AG09309 (cell line): ENCODE measurements at regions not wholly inside any gene's neighbourhood (a gene's known extent, or its start where the extent isn't known, plus 50 kb on each side); places are given as distances from the start of the nearest gene placed in this dataset.
"Not testable (repeated sequence)": the region's sequence is repeated elsewhere in the genome, so short reads cannot be mapped to it uniquely, and the experiment has no call there.

ENCODE experiments used
- DNase-seq: peaks from one replicate; pipeline ENCODE4 v3.0.0-alpha.2; 2010; ENCODE audit warnings: low read depth
- H3K4me3 ChIP-seq: 2 replicates; pipeline ENCODE4 v1.5.1; 2011; ENCODE audit warnings: mild to moderate bottlenecking, low read depth, low read length, moderate library complexity; ENCODE audit not compliant: control insufficient read depth
- CTCF ChIP-seq: IDR thresholded peaks from 2 replicates; pipeline ENCODE4 v1.5.1; 2011; ENCODE audit warnings: mild to moderate bottlenecking, low read depth, low read length, inconsistent platforms; ENCODE audit not compliant: insufficient read depth, control insufficient read depth; ENCODE audit errors: missing control alignments

GRCh38 chr2:16088802-16089112 lies 148.4 kb downstream of the MYCN start:
- TF ChIP-seq CTCF, result no peak
- DNase-seq, result no peak
- no peak overlapping the region for H3K4me3 ChIP-seq

GRCh38 chr2:16088035-16088801 lies 147.9 kb downstream of the MYCN start:
- TF ChIP-seq CTCF, result no peak
- no peak overlapping the region for H3K4me3 ChIP-seq
- DNase-seq, result no peak

GRCh38 chr2:16086136-16086535 lies 145.8 kb downstream of the MYCN start:
- not testable (repeated sequence) for H3K4me3 ChIP-seq, DNase-seq

- no peak overlapping the region for H3K4me3 ChIP-seq
- TF ChIP-seq CTCF, result no peak
- DNase-seq, result no peak
These were observed 144.7 kb downstream of the MYCN start for GRCh38 chr2:16085073-16085472.

- DNase-seq, result no peak
- no peak for TF ChIP-seq CTCF
- H3K4me3 ChIP-seq, result no peak overlapping the region
These were observed 143.9 kb downstream of the MYCN start for GRCh38 chr2:16084274-16084673.

- TF ChIP-seq CTCF, result no peak
- no peak for DNase-seq
- H3K4me3 ChIP-seq, result no peak overlapping the region
These were observed 141.9 kb downstream of the MYCN start for GRCh38 chr2:16082276-16082675.

GRCh38 chr2:16081316-16082200 lies 141.2 kb downstream of the MYCN start:
- no peak overlapping the region for H3K4me3 ChIP-seq
- TF ChIP-seq CTCF, result no peak
- DNase-seq, result no peak
